Common myeloid progenitor, CD34-positive (primary cell): ENCODE measurements at regions not wholly inside any gene's neighbourhood (a gene's known extent, or its start where the extent isn't known, plus 50 kb on each side); places are given as distances from the start of the nearest gene placed in this dataset.

ENCODE experiments used
- CTCF ChIA-PET: fragments of 350-600 bp; sonication (Branson Sonifier 250); formaldehyde crosslinking; loops from one replicate; lab custom pipeline; 2021; ENCODE audit warnings: antibody characterized with exemption; lab: Charles Lee
- POLR2A ChIA-PET: fragments of 350-600 bp; sonication (Branson Sonifier 250); formaldehyde crosslinking; loops from one replicate; lab custom pipeline; 2021; ENCODE audit warnings: antibody characterized with exemption; lab: Charles Lee
- DNase-seq, 3 donors: peaks; one replicate each; pipeline versions ENCODE4 v3.0.0 to v3.0.0-alpha.2; 2013
- H3K27ac ChIP-seq, 2 experiments: 1 replicate in 1 of 2; 2 replicates in 1 of 2; pipeline ENCODE4 v1.7.0; 2013; ENCODE audit warnings: inconsistent platforms in 2 of 2, low read length in 2 of 2, mild to moderate bottlenecking in 2 of 2, low read depth in 1 of 2, moderate library complexity in 1 of 2; ENCODE audit not compliant: severe bottlenecking in 2 of 2, insufficient read depth in 1 of 2, poor library complexity in 1 of 2
- H3K27me3 ChIP-seq, 5 experiments: replicated peaks in 2 of 5; 1 replicate in 3 of 5; 2 replicates in 2 of 5; pipeline versions ENCODE4 v1.6.1 to v1.7.0; 2013; ENCODE audit warnings: low read length in 4 of 5, mild to moderate bottlenecking in 2 of 5, moderate library complexity in 2 of 5, inconsistent platforms in 1 of 5; ENCODE audit not compliant: insufficient read depth in 5 of 5, control insufficient read depth in 4 of 5
- H3K36me3 ChIP-seq, 4 experiments: 1 replicate in 2 of 4; 2 replicates in 2 of 4; pipeline versions ENCODE4 v1.6.1 to v1.7.0; 2013; ENCODE audit warnings: low read length in 3 of 4, control low read depth in 1 of 4, mild to moderate bottlenecking in 1 of 4; ENCODE audit not compliant: control insufficient read depth in 4 of 4, insufficient read depth in 4 of 4
- H3K4me1 ChIP-seq, 4 experiments: 1 replicate in 3 of 4; 2 replicates in 1 of 4; pipeline versions ENCODE4 v1.6.1 to v1.7.1; 2013; ENCODE audit warnings: low read length in 3 of 4, mild to moderate bottlenecking in 3 of 4, control low read depth in 1 of 4, inconsistent platforms in 1 of 4, moderate library complexity in 1 of 4; ENCODE audit not compliant: control insufficient read depth in 4 of 4, insufficient read depth in 4 of 4; ENCODE audit errors: control extremely low read depth in 1 of 4
- H3K4me3 ChIP-seq, 7 experiments: 1 replicate in 4 of 7; 2 replicates in 3 of 7; pipeline versions ENCODE4 v1.5.1 to v1.7.0; 2013; ENCODE audit warnings: mild to moderate bottlenecking in 7 of 7, low read length in 6 of 7, moderate library complexity in 6 of 7, inconsistent platforms in 2 of 7, low read depth in 2 of 7, control low read depth in 1 of 7; ENCODE audit not compliant: insufficient read depth in 4 of 7, control insufficient read depth in 1 of 7; ENCODE audit errors: extremely low read depth in 1 of 7
- H3K9me3 ChIP-seq, 5 experiments: 1 replicate in 4 of 5; 2 replicates in 1 of 5; pipeline versions ENCODE4 v1.6.1 to v1.7.1; 2013; ENCODE audit warnings: low read length in 4 of 5, mild to moderate bottlenecking in 2 of 5, inconsistent platforms in 1 of 5, low read depth in 1 of 5, moderate library complexity in 1 of 5; ENCODE audit not compliant: control insufficient read depth in 4 of 5, insufficient read depth in 2 of 5; ENCODE audit errors: control extremely low read depth in 1 of 5
- WGBS: methylation state at CpG from one replicate; pipeline ENCODE4 v1.1.5; 2013; ENCODE audit not compliant: insufficient coverage; 5-methylcytosine and 5-hydroxymethylcytosine counted together

- H3K4me3 ChIP-seq, result no peak overlapping the region
- no peak for DNase-seq
- ChIA-PET POLR2A (no interaction called here), CTCF (no interaction called here)
- peaks cover 0 to 2% (median 0%) of the 10 kb centered on the region in 5 experiments for H3K27me3 ChIP-seq
- H3K36me3 ChIP-seq, result no peaks in the 10 kb centered on the region
- H3K27ac ChIP-seq, result no peak overlapping the region
- 100% methylated on average over 1 of the region's 2 CpGs for WGBS
- H3K4me1 ChIP-seq, result no peaks in the 10 kb centered on the region
- peaks cover 0 to under 1% (median 0%) of the 10 kb centered on the region in 5 experiments for H3K9me3 ChIP-seq
Measured at GRCh38 chr1:96185181-96185580, 536.4 kb upstream of the PTBP2 start.

DNA sequence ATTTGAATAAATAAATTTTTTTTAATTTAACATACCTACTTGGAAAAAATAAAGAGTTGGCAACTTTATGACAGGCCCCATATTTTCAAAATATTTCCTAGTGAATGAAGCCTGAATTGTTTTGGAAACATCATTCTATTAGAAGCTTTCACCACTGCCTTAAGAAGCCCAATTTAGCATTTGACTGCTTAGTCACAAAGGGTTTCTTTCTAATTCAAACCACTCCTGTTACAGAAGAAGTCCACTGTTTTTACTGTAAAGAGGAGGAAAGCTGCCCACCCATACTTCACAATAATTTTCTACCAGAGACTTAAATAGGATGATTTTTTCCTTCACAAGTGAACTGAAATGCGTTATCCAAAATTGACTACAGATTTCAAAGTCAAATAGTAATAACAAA lies 534.6 kb upstream of the PTBP2 start:
- WGBS, result 60% methylated on average over 1 of the region's 1 CpG
- ChIA-PET POLR2A (no interaction called here), CTCF (no interaction called here)
- Histone ChIP-seq H3K27ac (no peak overlapping the region), H3K4me1 (no peaks in the 10 kb centered on the region), H3K9me3 (peaks cover 0 to 13% (median 0%) of the 10 kb centered on the region in 5 experiments), H3K27me3 (peaks cover 0 to 2% (median 0%) of the 10 kb centered on the region in 5 experiments), H3K4me3 (no peak overlapping the region), H3K36me3 (no peaks in the 10 kb centered on the region)
- no peak for DNase-seq

- Histone ChIP-seq H3K27ac (no peak overlapping the region), H3K9me3 (peaks cover 0 to 16% (median 2%) of the 10 kb centered on the region in 5 experiments), H3K4me3 (no peak overlapping the region), H3K36me3 (no peaks in the 10 kb centered on the region), H3K27me3 (no peaks in the 10 kb centered on the region), H3K4me1 (no peaks in the 10 kb centered on the region)
- ChIA-PET CTCF (no interaction called here), POLR2A (no interaction called here)
- no CpG with 5 or more reads among the region's 2 CpGs for WGBS
- DNase-seq, result no peak
Measured at GRCh38 chr1:96191165-96191564, 530.4 kb upstream of the PTBP2 start.

DNA sequence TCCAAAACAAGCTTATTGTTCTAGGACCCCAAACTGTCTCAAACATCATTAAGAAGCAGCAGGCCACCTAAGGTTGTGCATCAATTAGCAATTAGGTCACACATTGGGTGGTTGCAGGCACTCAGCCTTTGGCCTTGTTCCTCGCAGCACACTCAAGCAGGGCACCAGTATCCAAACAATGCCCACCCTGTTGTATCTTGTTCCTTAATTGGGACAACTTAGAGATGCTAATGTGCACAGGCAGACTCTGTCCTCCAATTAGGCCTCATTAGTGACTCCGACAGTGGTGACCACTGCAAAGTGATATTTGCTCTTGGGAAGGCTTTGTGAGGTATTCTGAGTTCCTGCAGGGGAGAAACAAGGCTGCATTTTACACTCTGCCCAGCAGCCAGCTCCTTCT lies 515.1 kb upstream of the PTBP2 start:
- POLR2A ChIA-PET, result no interaction called here
- no peak overlapping the region for H3K4me3 ChIP-seq
- CTCF ChIA-PET, result no interaction called here

GRCh38 chr1:96207936-96208335 lies 513.6 kb upstream of the PTBP2 start:
- H3K4me1 ChIP-seq, result no peaks in the 10 kb centered on the region
- no peak for DNase-seq
- CTCF ChIA-PET, result no interaction called here
- 100% methylated on average over 2 of the region's 2 CpGs for WGBS
- no peak overlapping the region for H3K4me3 ChIP-seq
- peaks cover 0 to 2% (median 0%) of the 10 kb centered on the region in 5 experiments for H3K9me3 ChIP-seq
- no peaks in the 10 kb centered on the region for H3K36me3 ChIP-seq
- no peaks in the 10 kb centered on the region for H3K27me3 ChIP-seq
- no peak overlapping the region for H3K27ac ChIP-seq
- POLR2A ChIA-PET, result no interaction called here

More for the DNA sequence above, 515.1 kb upstream of the PTBP2 start:
- no peak overlapping the region for H3K27ac ChIP-seq
- WGBS, result 86% methylated on average over 1 of the region's 2 CpGs
- H3K36me3 ChIP-seq, result no peaks in the 10 kb centered on the region
- H3K9me3 ChIP-seq, result peaks cover 0 to 2% (median 0%) of the 10 kb centered on the region in 5 experiments
- no peaks in the 10 kb centered on the region for H3K4me1 ChIP-seq
- H3K27me3 ChIP-seq, result no peaks in the 10 kb centered on the region
- DNase-seq, result no peak

DNA sequence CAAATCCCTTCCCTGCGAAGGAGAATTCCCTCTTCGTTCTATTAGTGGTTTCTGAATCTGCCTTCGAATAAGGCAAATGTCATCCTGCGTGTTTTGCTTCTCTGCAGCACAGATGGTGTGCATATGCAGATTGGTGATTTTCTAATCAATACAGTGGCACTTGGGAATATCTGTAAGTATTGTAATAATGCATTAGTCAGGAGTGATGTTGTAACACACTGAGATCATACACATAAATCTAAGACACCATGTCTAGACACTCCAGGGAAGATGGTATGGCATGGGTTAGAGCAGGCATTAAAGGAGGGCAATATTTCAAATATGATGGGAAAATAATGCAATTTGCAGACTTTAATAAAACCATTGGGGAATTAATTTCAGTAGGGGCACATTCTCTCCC lies 513.2 kb upstream of the PTBP2 start:
- ChIA-PET POLR2A (no interaction called here), CTCF (no interaction called here)
- no peak overlapping the region for H3K27ac ChIP-seq
- H3K4me3 ChIP-seq, result no peak overlapping the region
- H3K36me3 ChIP-seq, result no peaks in the 10 kb centered on the region
- no CpG with 5 or more reads among the region's 4 CpGs for WGBS
- no peaks in the 10 kb centered on the region for H3K27me3 ChIP-seq
- no peak for DNase-seq
- H3K9me3 ChIP-seq, result peaks cover 0 to 2% (median 0%) of the 10 kb centered on the region in 5 experiments
- H3K4me1 ChIP-seq, result no peaks in the 10 kb centered on the region

DNA sequence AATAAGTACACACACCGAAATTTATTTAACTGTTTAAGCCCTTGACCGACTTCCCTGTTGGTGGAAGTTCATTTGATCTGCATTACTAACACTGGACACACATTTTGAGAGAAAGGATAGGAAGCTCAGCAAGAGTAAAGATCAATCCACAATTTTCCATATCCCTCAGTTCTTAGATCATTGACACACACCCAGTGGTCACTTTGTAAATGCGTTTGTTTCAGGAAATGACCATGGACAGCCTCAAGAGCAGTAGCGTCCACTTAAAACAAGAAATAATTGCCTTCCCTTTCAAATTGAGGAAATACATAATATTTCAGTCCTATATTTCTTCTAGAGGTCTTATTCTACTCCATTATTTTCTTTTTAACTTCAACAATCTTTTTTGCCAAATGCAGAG lies 511.5 kb upstream of the PTBP2 start:
- H3K36me3 ChIP-seq, result no peaks in the 10 kb centered on the region
- H3K4me3 ChIP-seq, result no peak overlapping the region
- WGBS, result 96% methylated on average over 4 of the region's 4 CpGs
- peaks cover 0 to 2% (median 0%) of the 10 kb centered on the region in 5 experiments for H3K9me3 ChIP-seq
- ChIA-PET POLR2A (no interaction called here), CTCF (no interaction called here)
- no peaks in the 10 kb centered on the region for H3K4me1 ChIP-seq
- H3K27me3 ChIP-seq, result no peaks in the 10 kb centered on the region
- DNase-seq, result no peak
- H3K27ac ChIP-seq, result no peak overlapping the region
